Mucosa of descending colon (tissue), 3 donors: ENCODE measurements at regions not wholly inside any gene's neighbourhood (a gene's known extent, or its start where the extent isn't known, plus 50 kb on each side); places are given as distances from the start of the nearest gene placed in this dataset.

Experiments
- ATAC-seq: fragments of 200-7000 bp; cut with Tn5 transposase; one replicate; pipeline ENCODE4 v1.9.1; 2020; ENCODE audit warnings: mild to moderate bottlenecking, moderate library complexity
- DNase-seq, 3 donors: peaks; one replicate each; pipeline ENCODE4 v3.0.0-alpha.2; 2020
- H3K36me3 ChIP-seq: fragments of 200-600 bp; one replicate; pipeline ENCODE4 v1.8.0; 2021; ENCODE audit warnings: low read depth, mild to moderate bottlenecking
- H3K4me1 ChIP-seq: fragments of 200-600 bp; one replicate; pipeline ENCODE4 v1.8.0; 2021; ENCODE audit warnings: low read depth, mild to moderate bottlenecking
- H3K4me3 ChIP-seq: fragments of 200-600 bp; one replicate; pipeline ENCODE4 v1.8.0; 2021; ENCODE audit warnings: mild to moderate bottlenecking
- H3K9me3 ChIP-seq: fragments of 200-600 bp; one replicate; pipeline ENCODE4 v1.8.0; 2021; ENCODE audit warnings: mild to moderate bottlenecking
- CTCF ChIP-seq: fragments of 200-600 bp; IDR thresholded peaks from one replicate; pipeline ENCODE4 v1.8.0; 2022; ENCODE audit warnings: antibody characterized with exemption, mild to moderate bottlenecking
- intact Hi-C, 2 donors: fragments of 100-400 bp; cut with DNase I in 1 of 2; cut with micrococcal nuclease in 1 of 2; formaldehyde crosslinking; loops; one replicate each; pipeline versions ENCODE4 v1.11.0 to v1.11.1; 2022; cut with DNase I, micrococcal nuclease
- donor health status: DM: no; HTN: no; CAD: no; lungs with moderate emphysema.
- donor health status: DM: no; HTN: no; CAD: no.
- donor health status: DM: no; HTN: yes; CAD: no.

- no peak for DNase-seq
- TF ChIP-seq CTCF: no peak
- Histone ChIP-seq H3K4me3 (no peak overlapping the region), H3K4me1 (no peaks in the 10 kb centered on the region), H3K36me3 (no peaks in the 10 kb centered on the region), H3K9me3 (peaks cover 3% of the 10 kb centered on the region)
- no peak for ATAC-seq
- intact Hi-C loops: no loop called here
Observed at GRCh38 chrX:542179-542578, 88.4 kb upstream of the SHOX start.

- no peak for TF ChIP-seq CTCF
- intact Hi-C loops: no loop called here
- no peaks in the 10 kb centered on the region for H3K4me1 ChIP-seq
- no peak for ATAC-seq
- no peak for DNase-seq
- H3K9me3 ChIP-seq: peaks cover 3% of the 10 kb centered on the region
- H3K36me3 ChIP-seq: no peaks in the 10 kb centered on the region
- H3K4me3 ChIP-seq: no peak overlapping the region
Observed at GRCh38 chrX:545452-545885, 85.1 kb upstream of the SHOX start.

- DNase-seq (no peak), ATAC-seq (no peak)
- TF ChIP-seq CTCF: no peak
- H3K36me3 ChIP-seq: no peaks in the 10 kb centered on the region
- intact Hi-C loops: no loop called here
- H3K4me3 ChIP-seq: no peak overlapping the region
- H3K4me1 ChIP-seq: no peaks in the 10 kb centered on the region
- H3K9me3 ChIP-seq: peaks cover 12% of the 10 kb centered on the region
Observed at GRCh38 chrX:550514-550913, 80.1 kb upstream of the SHOX start.

GRCh38 chrX:551306-551705, 79.3 kb upstream of the SHOX start:
- TF ChIP-seq CTCF: no peak
- DNase-seq (no peak), ATAC-seq (no peak)
- no peaks in the 10 kb centered on the region for H3K36me3 ChIP-seq
- intact Hi-C loops: no loop called here
- no peaks in the 10 kb centered on the region for H3K4me1 ChIP-seq
- peaks cover 12% of the 10 kb centered on the region for H3K9me3 ChIP-seq
- H3K4me3 ChIP-seq: no peak overlapping the region

- intact Hi-C loops: no loop called here
- DNase-seq (no peak), ATAC-seq (no peak)
- H3K4me3 ChIP-seq: no peak overlapping the region
- no peak for TF ChIP-seq CTCF
- H3K4me1 ChIP-seq: no peaks in the 10 kb centered on the region
- H3K36me3 ChIP-seq: no peaks in the 10 kb centered on the region
- H3K9me3 ChIP-seq: peaks cover 12% of the 10 kb centered on the region
Observed at GRCh38 chrX:552496-552895, 78.1 kb upstream of the SHOX start.

- H3K4me3 ChIP-seq: no peak overlapping the region
- intact Hi-C loops: no loop called here
- H3K4me1 ChIP-seq: no peaks in the 10 kb centered on the region
- ATAC-seq (no peak), DNase-seq (no peak)
- H3K9me3 ChIP-seq: peaks cover 12% of the 10 kb centered on the region
- no peaks in the 10 kb centered on the region for H3K36me3 ChIP-seq
- TF ChIP-seq CTCF: no peak
Observed at GRCh38 chrX:554271-554670, 76.3 kb upstream of the SHOX start.
